ENCODE measurements at regions not wholly inside any gene's neighbourhood (a gene's known extent, or its start where the extent isn't known, plus 50 kb on each side); places are given as distances from the start of the nearest gene placed in this dataset.
A peak's percentile ranks its signal among the peaks of the same experiment; 100 is the strongest.
"Not testable (repeated sequence)": the region's sequence is repeated elsewhere in the genome, so short reads cannot be mapped to it uniquely, and the experiment has no call there.

- H3K9ac ChIP-seq (ENCODE audit: low read length); H3K36me3 ChIP-seq (ENCODE audit: control insufficient read depth in 1 of 2, insufficient read depth in 2 of 2, low read length in 2 of 2); H2AFZ ChIP-seq (ENCODE audit: low read depth, low read length, poor library complexity, severe bottlenecking); ATAC-seq; H3K9me2 ChIP-seq (ENCODE audit: insufficient read depth); H3K27ac ChIP-seq (ENCODE audit: low read depth, low read length); H3K4me2 ChIP-seq (ENCODE audit: low read length); H4K20me1 ChIP-seq (ENCODE audit: insufficient read depth); POLR2A ChIA-PET; H3K79me2 ChIP-seq (ENCODE audit: insufficient read depth, low read length); BruUV-seq (replicated peaks); H3K4me3 ChIP-seq (replicated peaks in 1 of 2; ENCODE audit: low read depth in 1 of 2, low read length in 2 of 2); H3K4me1 ChIP-seq (ENCODE audit: control insufficient read depth in 1 of 2, insufficient read depth in 2 of 2, low read length in 2 of 2); H3K9me3 ChIP-seq (ENCODE audit: control insufficient read depth in 1 of 2, insufficient read depth in 1 of 2, low read depth in 1 of 2, low read length in 2 of 2); intact Hi-C loops (cut with micrococcal nuclease); RAD21 ChIA-PET (ENCODE audit: low non-redundant PET in 1 of 2, low total read pairs in 2 of 2, uncharacterized antibody in 2 of 2, unreplicated experiment in 2 of 2); CTCF ChIA-PET; H3K27me3 ChIP-seq (ENCODE audit: insufficient read depth, low read length); DNase-seq (ENCODE audit: low read depth, low spot score): not testable (repeated sequence)
Observed at GRCh38 chr4:190118519-190118918, 54.2 kb downstream of the DBET start.

GRCh38 chr4:190119474-190119873 is 54.1 kb upstream of the DUX4 start:
- H3K27ac ChIP-seq (ENCODE audit: low read depth, low read length); H3K4me1 ChIP-seq (ENCODE audit: control insufficient read depth in 1 of 2, insufficient read depth in 2 of 2, low read length in 2 of 2); H3K27me3 ChIP-seq (ENCODE audit: insufficient read depth, low read length); BruUV-seq (replicated peaks); H4K20me1 ChIP-seq (ENCODE audit: insufficient read depth); RAD21 ChIA-PET (ENCODE audit: low non-redundant PET in 1 of 2, low total read pairs in 2 of 2, uncharacterized antibody in 2 of 2, unreplicated experiment in 2 of 2); H2AFZ ChIP-seq (ENCODE audit: low read depth, low read length, poor library complexity, severe bottlenecking); H3K36me3 ChIP-seq (ENCODE audit: control insufficient read depth in 1 of 2, insufficient read depth in 2 of 2, low read length in 2 of 2); H3K4me3 ChIP-seq (replicated peaks in 1 of 2; ENCODE audit: low read depth in 1 of 2, low read length in 2 of 2); intact Hi-C loops (cut with micrococcal nuclease); ATAC-seq; POLR2A ChIA-PET; H3K79me2 ChIP-seq (ENCODE audit: insufficient read depth, low read length); H3K9ac ChIP-seq (ENCODE audit: low read length); CTCF ChIA-PET; H3K9me2 ChIP-seq (ENCODE audit: insufficient read depth); H3K4me2 ChIP-seq (ENCODE audit: low read length); H3K9me3 ChIP-seq (ENCODE audit: control insufficient read depth in 1 of 2, insufficient read depth in 1 of 2, low read depth in 1 of 2, low read length in 2 of 2); DNase-seq (ENCODE audit: low read depth, low spot score): not testable (repeated sequence)

- H3K4me2 ChIP-seq (ENCODE audit: low read length); POLR2A ChIA-PET; DNase-seq (ENCODE audit: low read depth, low spot score); H3K9me2 ChIP-seq (ENCODE audit: insufficient read depth); RAD21 ChIA-PET (ENCODE audit: low non-redundant PET in 1 of 2, low total read pairs in 2 of 2, uncharacterized antibody in 2 of 2, unreplicated experiment in 2 of 2); H4K20me1 ChIP-seq (ENCODE audit: insufficient read depth); H3K9me3 ChIP-seq (ENCODE audit: control insufficient read depth in 1 of 2, insufficient read depth in 1 of 2, low read depth in 1 of 2, low read length in 2 of 2); H3K27me3 ChIP-seq (ENCODE audit: insufficient read depth, low read length); H3K9ac ChIP-seq (ENCODE audit: low read length); BruUV-seq (replicated peaks); H3K4me3 ChIP-seq (replicated peaks in 1 of 2; ENCODE audit: low read depth in 1 of 2, low read length in 2 of 2); H3K4me1 ChIP-seq (ENCODE audit: control insufficient read depth in 1 of 2, insufficient read depth in 2 of 2, low read length in 2 of 2); CTCF ChIA-PET; H3K79me2 ChIP-seq (ENCODE audit: insufficient read depth, low read length); H3K36me3 ChIP-seq (ENCODE audit: control insufficient read depth in 1 of 2, insufficient read depth in 2 of 2, low read length in 2 of 2); intact Hi-C loops (cut with micrococcal nuclease); H3K27ac ChIP-seq (ENCODE audit: low read depth, low read length); H2AFZ ChIP-seq (ENCODE audit: low read depth, low read length, poor library complexity, severe bottlenecking): not testable (repeated sequence)
- peak; percentile 36 for ATAC-seq
Observed at GRCh38 chr4:190120111-190120514, 53.5 kb upstream of the DUX4 start.
